Kasumi-1 (cell line): ENCODE measurements at regions not wholly inside any gene's neighbourhood (a gene's known extent, or its start where the extent isn't known, plus 50 kb on each side); places are given as distances from the start of the nearest gene placed in this dataset.

Source experiments
- DNase-seq, 2 experiments: peaks; one replicate each; lab custom pipeline; 2025; lab: John Stamatoyannopoulos, UW

DNA sequence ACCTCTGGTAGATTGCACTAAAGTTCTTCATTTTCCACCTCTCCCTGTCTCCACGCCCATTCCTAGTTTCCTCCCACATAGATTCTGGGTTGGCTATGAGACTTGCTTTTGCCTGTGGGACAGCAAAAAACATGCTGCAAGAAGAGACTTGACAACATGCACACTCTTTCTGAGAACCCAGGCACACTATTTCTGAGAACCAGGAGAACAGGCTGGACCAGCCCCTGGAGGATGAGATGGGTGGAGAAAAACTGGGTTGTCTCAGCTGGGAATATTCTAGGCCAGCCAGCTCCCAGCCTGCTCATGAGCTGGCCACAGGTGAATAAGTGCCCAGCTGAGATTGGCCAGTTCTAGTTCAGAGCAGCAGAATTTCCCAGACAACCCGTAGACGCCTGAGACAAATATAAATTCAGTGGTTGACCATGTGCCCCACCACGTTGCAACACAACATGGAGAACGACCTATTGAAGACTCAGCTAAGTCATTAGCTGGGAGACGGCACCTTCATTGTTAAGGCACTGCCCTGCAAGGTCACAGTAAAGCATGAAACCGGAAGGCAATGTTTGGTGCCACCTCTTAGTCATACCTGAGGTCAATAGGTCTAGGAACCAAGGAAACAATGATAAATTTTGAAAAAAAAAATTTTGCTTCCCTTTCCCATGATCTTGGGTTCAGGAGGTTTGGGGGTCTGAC, 92.7 kb upstream of the AKR1E2 start:
- DNase-seq: no peak

DNA sequence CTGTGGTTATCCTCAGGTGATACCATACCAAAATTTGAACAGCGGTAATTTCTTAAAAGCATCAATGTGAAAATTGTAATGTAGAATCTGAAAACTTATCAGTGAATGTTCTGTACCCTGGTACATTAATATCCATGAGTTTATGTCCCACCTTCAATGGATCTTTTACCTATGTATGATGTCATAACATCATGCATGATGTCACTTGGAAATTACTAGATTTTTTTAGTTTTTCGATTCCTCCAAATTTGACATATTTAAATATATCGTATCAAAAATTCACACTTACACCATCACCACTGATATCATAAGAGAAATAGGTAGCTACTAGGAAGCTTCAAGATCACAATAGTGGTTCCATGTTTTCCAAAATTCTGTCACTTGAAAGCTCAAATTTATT, 95.0 kb upstream of the AKR1E2 start:
- no peak for DNase-seq

DNA sequence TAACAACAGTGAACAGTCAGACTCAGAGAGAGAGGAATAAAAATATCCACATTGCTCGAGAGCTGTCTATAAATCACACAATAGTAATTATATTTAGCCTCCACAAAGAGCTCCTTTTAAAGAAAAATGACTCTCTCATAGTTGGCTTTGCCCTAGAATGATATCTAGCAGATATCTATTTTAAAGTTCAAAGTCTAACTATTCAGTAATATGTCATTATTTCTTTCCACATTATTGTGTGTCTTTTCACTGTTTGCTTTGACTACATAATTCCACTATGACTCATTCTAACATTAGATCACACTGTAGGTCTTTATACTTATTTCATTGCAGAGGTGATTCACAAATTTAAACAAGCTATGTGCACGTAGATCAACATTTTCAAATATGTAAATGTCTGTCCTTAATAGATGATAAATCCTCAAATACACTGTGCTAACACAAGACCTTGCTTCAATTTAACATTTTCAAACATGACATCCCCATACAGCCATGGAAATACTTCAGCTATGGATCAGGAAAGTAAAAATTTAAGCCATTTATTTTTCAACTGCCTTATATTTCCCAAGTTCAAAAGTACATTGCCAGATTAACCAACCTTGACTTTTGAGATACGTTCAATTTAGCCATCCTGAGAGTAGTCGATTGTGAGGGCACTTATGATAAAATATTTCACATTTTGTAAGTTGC, 99.9 kb upstream of the AKR1E2 start:
- no peak for DNase-seq

GRCh38 chr10:4723860-4724259, 102.1 kb upstream of the AKR1E2 start:
- no peak for DNase-seq

- no peak for DNase-seq
Measured at GRCh38 chr10:4721999-4722753, 103.8 kb upstream of the AKR1E2 start.

DNA sequence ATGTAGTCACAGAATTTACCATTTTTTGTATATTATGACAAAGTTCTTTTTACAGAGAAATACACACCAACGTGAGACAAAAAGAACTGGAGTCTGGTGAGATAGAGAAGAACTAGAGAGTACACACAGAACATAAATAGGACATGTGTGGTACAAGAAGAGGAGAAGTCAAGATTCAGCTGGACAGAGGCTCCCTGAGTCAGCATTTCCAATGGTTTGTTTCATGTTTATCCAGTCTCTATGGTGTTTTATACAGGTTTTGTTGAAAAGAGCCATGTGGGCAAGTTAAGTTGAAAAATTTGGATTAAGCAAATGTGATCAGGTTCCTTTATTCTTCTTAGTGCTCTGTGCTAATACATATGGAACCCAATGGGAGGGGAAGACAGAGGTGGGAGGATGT, 105.5 kb upstream of the AKR1E2 start:
- no peak for DNase-seq

GRCh38 chr10:4719671-4720070, 106.3 kb upstream of the AKR1E2 start:
- no peak for DNase-seq

GRCh38 chr10:4719036-4719435, 107.0 kb upstream of the AKR1E2 start:
- no peak for DNase-seq

DNA sequence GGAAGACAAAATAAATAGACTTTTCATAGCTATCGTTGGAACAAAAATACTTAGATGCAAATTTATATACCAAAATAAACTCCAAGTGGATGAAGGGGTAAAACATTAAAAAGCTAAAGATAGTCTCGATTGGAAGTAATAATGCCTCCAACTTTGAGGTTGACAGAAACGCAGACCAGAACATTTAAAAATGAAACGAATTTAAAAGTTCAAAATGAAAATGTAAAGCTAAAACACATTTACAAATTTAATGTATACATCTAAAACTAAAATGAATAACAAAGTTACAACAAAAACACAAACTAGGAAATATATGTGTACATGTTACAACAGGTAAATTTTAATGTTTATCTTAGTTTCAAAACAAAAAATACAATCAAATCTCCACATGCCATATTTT, 107.5 kb upstream of the AKR1E2 start:
- DNase-seq: no peak

DNA sequence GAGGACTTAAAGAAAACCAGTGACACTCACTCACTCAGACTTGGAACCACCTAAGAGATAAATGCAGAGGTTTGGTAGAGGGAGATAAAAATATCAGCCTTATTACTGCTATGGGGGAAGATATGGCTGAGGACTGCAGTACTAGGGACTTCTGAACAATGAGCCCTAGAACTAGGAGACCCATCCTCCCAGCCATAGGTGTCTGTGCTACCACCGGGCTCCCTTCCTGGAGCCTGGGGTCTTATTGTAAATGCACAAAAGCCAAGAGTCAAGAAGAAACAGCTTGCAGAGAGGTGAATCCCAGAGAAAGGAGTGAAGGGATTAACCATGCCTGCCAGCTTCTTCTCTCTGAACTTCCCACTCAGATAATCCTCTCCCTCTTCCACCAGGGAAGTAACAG, 108.3 kb upstream of the AKR1E2 start:
- DNase-seq: no peak

DNA sequence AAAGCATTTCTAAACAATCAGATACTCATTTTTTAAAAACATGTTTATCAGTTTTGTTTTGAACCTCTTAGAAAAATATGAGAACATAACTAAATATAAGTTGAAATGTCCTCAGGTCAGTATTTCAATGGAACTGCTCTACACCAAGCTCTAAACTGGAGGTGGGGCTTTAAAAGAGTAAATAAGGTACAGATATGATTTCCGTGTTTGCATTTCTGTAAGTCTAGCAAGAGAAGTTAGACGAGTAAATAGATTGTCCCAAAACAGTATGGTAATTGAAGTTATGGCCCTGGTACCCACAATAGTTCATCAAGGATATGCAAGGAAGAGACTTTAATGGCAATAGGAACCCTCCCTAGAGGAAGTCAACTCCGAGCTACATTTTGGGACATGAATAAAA, 115.1 kb upstream of the AKR1E2 start:
- DNase-seq: no peak

DNA sequence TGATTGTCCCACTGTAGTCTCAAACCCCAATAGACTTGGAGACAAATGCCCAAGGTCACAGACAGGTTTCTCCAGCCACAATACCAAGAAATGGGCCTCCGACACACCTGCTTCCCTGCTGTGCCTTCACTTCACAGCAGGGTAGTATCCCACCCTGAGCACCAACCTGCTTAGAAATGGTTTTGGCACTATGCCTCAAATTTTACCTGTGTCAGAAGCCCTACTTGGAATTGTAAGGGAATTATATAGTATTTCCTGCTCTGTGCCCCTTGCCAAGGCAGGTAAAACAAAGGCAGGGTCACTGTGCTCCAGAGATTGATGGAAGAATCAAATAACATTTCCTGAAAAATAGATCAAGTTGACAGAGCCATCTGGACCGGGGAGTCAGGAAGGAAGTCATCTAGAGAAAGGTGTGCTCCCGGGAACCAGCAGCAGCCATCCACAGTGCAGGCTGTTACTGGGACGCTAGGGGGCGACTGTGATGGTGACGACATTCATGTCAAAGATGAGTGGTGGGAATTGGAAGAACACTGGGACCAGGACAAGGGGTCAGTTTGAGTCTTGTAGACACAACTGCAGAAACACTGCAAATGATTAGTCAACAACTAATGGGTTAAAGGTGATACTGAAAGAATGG, 117.8 kb upstream of the AKR1E2 start:
- peak in 1 of 2 experiments; percentile 11 for DNase-seq

- DNase-seq: no peak
Measured at GRCh38 chr10:4707221-4707620, 118.8 kb upstream of the AKR1E2 start.

GRCh38 chr10:4704034-4704545, 121.9 kb upstream of the AKR1E2 start:
- peak; percentile 51 to 64 for DNase-seq

- DNase-seq: no peak
Measured at GRCh38 chr10:4701016-4701415, 125.0 kb upstream of the AKR1E2 start.

- DNase-seq: no peak
Measured at GRCh38 chr10:4699950-4700730, 125.9 kb upstream of the AKR1E2 start.

DNA sequence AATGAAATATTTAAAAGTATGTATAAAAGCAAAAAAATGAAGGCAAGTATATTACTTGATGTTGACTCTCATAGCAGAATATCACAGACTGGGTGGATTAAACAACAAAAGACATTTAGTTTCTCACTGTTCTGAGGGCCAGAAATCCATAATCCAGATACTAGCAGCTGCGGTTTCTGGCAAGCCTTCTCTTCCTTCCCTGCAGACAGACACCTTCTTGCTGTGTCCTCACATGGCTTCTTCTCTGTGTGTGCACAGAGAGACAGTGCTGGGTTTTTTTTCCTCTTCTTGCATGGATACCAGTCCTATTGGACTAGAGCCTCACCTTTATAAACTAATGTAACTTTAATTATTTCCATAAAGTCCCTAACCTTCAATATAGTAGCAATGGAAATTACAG, 127.9 kb upstream of the AKR1E2 start:
- no peak for DNase-seq

DNA sequence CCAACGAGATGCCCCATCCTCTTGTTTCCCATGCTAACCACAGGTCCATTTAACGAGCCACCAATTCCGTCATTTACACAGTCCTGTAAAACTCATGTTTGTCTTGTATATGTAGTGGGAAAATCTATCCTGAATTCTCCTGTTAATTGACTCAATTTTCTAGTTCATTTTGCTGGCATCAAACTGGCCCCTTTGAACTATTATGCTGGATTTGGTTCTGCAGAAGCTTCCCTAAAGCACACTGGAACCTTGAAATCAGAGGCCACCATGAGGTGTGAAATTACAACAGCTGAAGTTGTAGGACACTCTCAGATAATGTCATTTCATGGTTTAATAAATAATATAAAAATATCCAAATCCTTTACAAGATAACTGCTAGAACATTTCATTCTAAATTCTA, 129.8 kb upstream of the AKR1E2 start:
- DNase-seq: no peak

DNA sequence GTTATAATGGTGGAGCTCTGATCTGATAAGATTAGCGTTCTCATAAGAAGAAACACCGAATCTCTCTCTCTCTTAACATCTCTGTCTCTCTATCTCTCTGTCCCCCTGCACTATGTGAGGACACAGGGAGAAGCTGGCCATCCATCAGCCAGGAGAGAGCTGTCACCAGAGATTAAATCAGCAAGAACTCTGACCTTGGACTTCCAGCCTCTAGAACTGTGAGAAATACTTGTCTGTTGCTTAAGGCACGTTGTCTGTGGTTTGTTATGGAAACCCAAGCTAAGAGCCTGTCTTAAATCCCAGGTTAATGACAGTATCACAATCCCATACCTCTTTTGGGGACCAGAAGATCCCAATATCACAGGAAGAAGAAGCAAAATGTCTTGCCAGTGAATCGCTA, 132.0 kb upstream of the AKR1E2 start:
- DNase-seq: no peak

- DNase-seq: no peak
Measured at GRCh38 chr10:4692206-4692605, 133.8 kb upstream of the AKR1E2 start.

GRCh38 chr10:4691776-4692175, 134.2 kb upstream of the AKR1E2 start:
- DNase-seq: no peak

DNA sequence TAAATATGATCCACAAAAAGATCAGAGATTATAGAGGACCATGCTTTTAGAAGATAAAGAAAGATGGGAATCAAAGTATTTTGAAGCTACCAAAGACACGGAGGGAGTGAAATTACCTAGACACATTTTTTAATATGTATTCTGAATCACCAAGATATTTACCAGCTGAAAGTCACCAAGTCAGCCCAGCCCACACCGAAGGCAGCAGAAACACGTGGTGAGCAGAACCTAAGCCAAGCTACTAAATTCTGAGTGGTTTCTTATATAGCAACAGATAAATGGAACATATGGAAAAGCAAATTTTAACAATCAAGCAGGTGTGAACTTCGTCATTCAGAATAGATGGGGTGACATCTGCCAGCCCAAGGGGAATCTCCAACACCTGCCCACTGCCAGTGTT, 134.7 kb upstream of the AKR1E2 start:
- DNase-seq: no peak
